Activated T-cell treated with anti-CD3 and anti-CD28 coated beads, Interleukin-2, amount 50 U/mL, for 4 hours (primary cell): ENCODE measurements at regions not wholly inside any gene's neighbourhood (a gene's known extent, or its start where the extent isn't known, plus 50 kb on each side); places are given as distances from the start of the nearest gene placed in this dataset.

Experiments used
- ATAC-seq, 2 donors: fragments of 200-7000 bp; cut with Tn5 transposase; one replicate each; pipeline ENCODE4 v1.10.0; 2021
- DNase-seq: peaks from one replicate; pipeline ENCODE4 v3.0.0-alpha.2; 2020
- H3K27me3 Mint-ChIP-seq: one replicate; pipeline ENCODE4 v1.8.0; 2021; ENCODE audit warnings: low read depth, mixed read lengths
- H3K36me3 Mint-ChIP-seq: one replicate; pipeline ENCODE4 v1.8.0; 2022; ENCODE audit warnings: mixed read lengths; ENCODE audit not compliant: insufficient read depth
- H3K4me1 Mint-ChIP-seq: one replicate; pipeline ENCODE4 v1.8.0; 2021; ENCODE audit warnings: low read depth, mixed read lengths
- H3K4me3 Mint-ChIP-seq: one replicate; pipeline ENCODE4 v1.8.0; 2021; ENCODE audit warnings: mild to moderate bottlenecking, moderate library complexity, mixed read lengths
- H3K9me3 Mint-ChIP-seq: one replicate; pipeline ENCODE4 v1.8.0; 2021; ENCODE audit warnings: mixed read lengths

GRCh38 chr4:178778496-178778895 lies 1336.3 kb upstream of the AGA start:
- Mint-ChIP-seq H3K36me3 (no peaks in the 10 kb centered on the region), H3K4me3 (no peak overlapping the region), H3K27me3 (no peaks in the 10 kb centered on the region), H3K4me1 (no peaks in the 10 kb centered on the region), H3K9me3 (peaks cover 10% of the 10 kb centered on the region)
- ATAC-seq (no peak), DNase-seq (no peak)

- Mint-ChIP-seq H3K27me3 (no peaks in the 10 kb centered on the region), H3K9me3 (peaks cover 18% of the 10 kb centered on the region), H3K4me3 (no peak overlapping the region), H3K36me3 (no peaks in the 10 kb centered on the region), H3K4me1 (no peaks in the 10 kb centered on the region)
- ATAC-seq (no peak), DNase-seq (no peak)
Measured at GRCh38 chr4:178781779-178782178, 1339.5 kb upstream of the AGA start.

DNA sequence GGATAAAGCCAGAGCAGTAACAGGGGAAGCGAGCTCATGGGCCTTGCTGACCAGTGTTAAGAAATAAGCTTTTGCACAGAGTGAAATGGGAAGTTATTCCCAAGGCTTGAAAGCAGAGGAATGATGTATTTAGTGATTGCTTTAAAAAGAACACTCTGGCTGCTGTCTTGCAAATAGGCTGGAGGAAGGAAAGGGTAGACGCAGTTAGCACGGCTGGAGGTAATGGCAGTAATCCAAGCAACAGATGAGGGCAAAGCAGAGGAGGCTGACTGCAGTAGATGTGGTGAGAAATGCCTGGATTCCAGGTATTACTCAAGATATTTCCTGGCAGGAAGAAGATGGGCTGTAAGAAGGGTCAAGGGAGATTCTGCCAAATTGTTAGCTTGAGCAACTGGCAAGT lies 1342.3 kb upstream of the AGA start:
- ATAC-seq (no peak), DNase-seq (no peak)
- no peak overlapping the region for H3K4me3 Mint-ChIP-seq
- H3K27me3 Mint-ChIP-seq: no peaks in the 10 kb centered on the region
- no peaks in the 10 kb centered on the region for H3K36me3 Mint-ChIP-seq
- H3K4me1 Mint-ChIP-seq: no peaks in the 10 kb centered on the region
- H3K9me3 Mint-ChIP-seq: peaks cover 12% of the 10 kb centered on the region

- Mint-ChIP-seq H3K9me3 (peaks cover 12% of the 10 kb centered on the region), H3K4me1 (no peaks in the 10 kb centered on the region), H3K27me3 (no peaks in the 10 kb centered on the region), H3K36me3 (no peaks in the 10 kb centered on the region), H3K4me3 (no peak overlapping the region)
- ATAC-seq (no peak), DNase-seq (no peak)
Measured at GRCh38 chr4:178789279-178789678, 1347.0 kb upstream of the AGA start.

GRCh38 chr4:178799204-178799603 lies 1357.0 kb upstream of the AGA start:
- DNase-seq (no peak), ATAC-seq (no peak)
- Mint-ChIP-seq H3K9me3 (peaks cover 9% of the 10 kb centered on the region), H3K4me1 (no peaks in the 10 kb centered on the region), H3K4me3 (no peak overlapping the region), H3K27me3 (no peaks in the 10 kb centered on the region), H3K36me3 (no peaks in the 10 kb centered on the region)

DNA sequence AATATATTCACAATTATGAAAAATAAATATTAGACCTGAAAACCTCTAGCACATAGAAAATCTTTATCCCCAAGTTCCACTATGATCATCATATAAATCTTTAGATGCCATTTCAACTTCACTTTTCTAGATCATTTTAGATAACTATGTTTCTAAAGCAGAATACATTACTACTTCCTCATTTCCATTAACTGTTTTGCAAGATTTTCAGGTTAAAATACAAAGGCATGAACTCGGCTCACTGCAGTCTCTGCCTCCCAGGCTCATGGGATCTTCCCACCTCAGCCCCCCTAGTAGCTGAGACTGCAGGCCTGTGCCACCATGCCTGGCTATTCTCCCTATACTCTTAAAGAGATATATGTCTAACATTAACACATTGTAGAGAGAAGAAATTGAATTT lies 1365.9 kb upstream of the AGA start:
- Mint-ChIP-seq H3K4me3 (no peak overlapping the region), H3K27me3 (no peaks in the 10 kb centered on the region), H3K4me1 (no peaks in the 10 kb centered on the region), H3K9me3 (peaks cover 5% of the 10 kb centered on the region), H3K36me3 (no peaks in the 10 kb centered on the region)
- ATAC-seq (no peak), DNase-seq (no peak)

- peaks cover 5% of the 10 kb centered on the region for H3K9me3 Mint-ChIP-seq
- no peak overlapping the region for H3K4me3 Mint-ChIP-seq
- ATAC-seq: no peak
- no peaks in the 10 kb centered on the region for H3K36me3 Mint-ChIP-seq
- no peak for DNase-seq
- H3K27me3 Mint-ChIP-seq: no peaks in the 10 kb centered on the region
- H3K4me1 Mint-ChIP-seq: no peaks in the 10 kb centered on the region
Measured at GRCh38 chr4:178809921-178810320, 1367.7 kb upstream of the AGA start.

- Mint-ChIP-seq H3K4me1 (no peaks in the 10 kb centered on the region), H3K4me3 (no peak overlapping the region), H3K36me3 (no peaks in the 10 kb centered on the region), H3K27me3 (no peaks in the 10 kb centered on the region), H3K9me3 (peaks cover 9% of the 10 kb centered on the region)
- DNase-seq (no peak), ATAC-seq (no peak)
Measured at GRCh38 chr4:178811356-178811755, 1369.1 kb upstream of the AGA start.

DNA sequence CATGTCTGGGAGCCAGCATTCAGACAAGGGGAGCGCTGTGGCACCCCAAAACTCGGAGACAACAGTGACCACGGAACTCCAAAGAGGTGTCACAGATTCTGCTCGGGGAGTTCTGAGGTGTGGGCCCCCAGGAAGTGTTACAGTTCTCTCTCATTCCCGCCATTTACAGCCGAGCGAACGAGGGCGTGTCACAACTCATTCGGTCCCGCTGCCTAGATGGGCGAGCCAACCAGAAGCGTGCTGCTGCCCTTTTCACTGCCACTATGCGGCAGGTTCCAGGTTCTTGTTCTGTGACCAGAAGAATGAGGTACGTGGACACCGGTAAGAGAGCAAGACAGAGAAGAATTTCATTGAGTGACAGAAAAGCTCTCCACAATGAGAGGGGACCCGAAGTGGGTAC lies 1370.6 kb upstream of the AGA start:
- no peaks in the 10 kb centered on the region for H3K36me3 Mint-ChIP-seq
- peaks cover 12% of the 10 kb centered on the region for H3K9me3 Mint-ChIP-seq
- DNase-seq: no peak
- no peaks in the 10 kb centered on the region for H3K27me3 Mint-ChIP-seq
- no peak overlapping the region for H3K4me3 Mint-ChIP-seq
- no peak for ATAC-seq
- no peaks in the 10 kb centered on the region for H3K4me1 Mint-ChIP-seq

GRCh38 chr4:178814908-178815307 lies 1372.7 kb upstream of the AGA start:
- ATAC-seq: no peak
- H3K27me3 Mint-ChIP-seq: no peaks in the 10 kb centered on the region

DNA sequence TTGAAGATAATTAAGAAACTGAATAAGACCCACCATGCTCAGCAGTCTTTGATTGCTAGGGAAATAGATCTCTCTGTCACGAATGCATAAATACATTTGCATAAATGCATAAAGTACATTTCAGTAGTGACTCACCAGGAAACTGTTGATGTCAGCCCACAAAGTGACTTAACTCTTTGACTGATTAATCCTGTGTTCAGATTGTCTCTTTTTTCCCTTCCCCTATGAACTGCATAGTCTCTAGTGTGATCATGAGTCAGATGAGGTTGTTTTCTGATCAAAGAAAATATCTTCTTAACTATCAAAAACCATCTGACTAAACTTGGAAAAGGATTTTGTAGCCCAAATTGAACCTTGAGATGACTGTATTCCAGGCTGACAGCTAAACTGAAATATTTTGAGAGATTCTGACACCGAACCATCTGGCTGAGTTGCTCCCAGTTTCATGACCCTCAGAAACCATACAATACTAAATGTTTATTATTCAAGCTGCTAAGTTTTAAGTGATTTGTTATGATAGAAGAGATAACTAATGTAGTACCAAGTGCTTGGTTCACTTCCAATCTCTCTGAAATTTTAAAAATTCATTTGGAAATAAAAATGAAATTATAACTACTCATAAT lies 1381.5 kb upstream of the AGA start:
- H3K9me3 Mint-ChIP-seq: peaks cover 20% of the 10 kb centered on the region
- no peaks in the 10 kb centered on the region for H3K36me3 Mint-ChIP-seq
- H3K27me3 Mint-ChIP-seq: no peaks in the 10 kb centered on the region
- H3K4me1 Mint-ChIP-seq: no peaks in the 10 kb centered on the region
- ATAC-seq (no peak), DNase-seq (no peak)
- no peak overlapping the region for H3K4me3 Mint-ChIP-seq

More at GRCh38 chr4:178814908-178815307, 1372.7 kb upstream of the AGA start:
- Mint-ChIP-seq H3K4me1 (no peaks in the 10 kb centered on the region), H3K9me3 (peaks cover 12% of the 10 kb centered on the region), H3K4me3 (no peak overlapping the region), H3K36me3 (no peaks in the 10 kb centered on the region)
- no peak for DNase-seq

GRCh38 chr4:178836865-178837264 lies 1394.6 kb upstream of the AGA start:
- H3K9me3 Mint-ChIP-seq: peaks cover 11% of the 10 kb centered on the region
- DNase-seq: no peak
- H3K4me3 Mint-ChIP-seq: no peak overlapping the region
- no peaks in the 10 kb centered on the region for H3K27me3 Mint-ChIP-seq
- H3K4me1 Mint-ChIP-seq: no peaks in the 10 kb centered on the region
- no peak for ATAC-seq
- no peaks in the 10 kb centered on the region for H3K36me3 Mint-ChIP-seq

DNA sequence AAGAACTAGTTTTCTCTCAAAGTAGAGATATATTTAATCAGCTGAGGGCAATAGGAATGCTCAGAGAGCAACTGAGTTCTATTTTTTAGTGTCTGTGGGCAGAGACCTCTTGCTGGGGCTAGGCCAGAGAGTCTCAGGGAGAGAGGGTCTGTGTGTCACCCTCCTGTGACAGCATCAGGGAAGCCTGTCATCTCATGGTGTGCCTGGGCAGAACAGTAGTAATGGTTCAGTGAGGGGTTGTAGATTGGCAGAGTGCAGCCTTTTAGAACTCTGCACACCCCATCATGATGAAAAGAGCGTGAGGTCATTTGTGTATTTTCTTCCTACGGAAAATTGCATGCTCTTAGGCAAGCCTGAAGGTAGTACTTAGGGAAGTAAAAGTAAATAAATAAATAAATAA lies 1396.5 kb upstream of the AGA start:
- Mint-ChIP-seq H3K27me3 (no peaks in the 10 kb centered on the region), H3K36me3 (no peaks in the 10 kb centered on the region), H3K9me3 (peaks cover 18% of the 10 kb centered on the region), H3K4me3 (no peak overlapping the region), H3K4me1 (no peaks in the 10 kb centered on the region)
- ATAC-seq: no peak
- DNase-seq: no peak

- ATAC-seq: no peak
- no peaks in the 10 kb centered on the region for H3K9me3 Mint-ChIP-seq
- DNase-seq: no peak
- H3K27me3 Mint-ChIP-seq: no peaks in the 10 kb centered on the region
- no peaks in the 10 kb centered on the region for H3K4me1 Mint-ChIP-seq
- no peak overlapping the region for H3K4me3 Mint-ChIP-seq
- no peaks in the 10 kb centered on the region for H3K36me3 Mint-ChIP-seq
Measured at GRCh38 chr4:178856139-178856800, 1414.0 kb upstream of the AGA start.

- Mint-ChIP-seq H3K36me3 (no peaks in the 10 kb centered on the region), H3K9me3 (no peaks in the 10 kb centered on the region), H3K4me3 (no peak overlapping the region), H3K27me3 (no peaks in the 10 kb centered on the region), H3K4me1 (no peaks in the 10 kb centered on the region)
- ATAC-seq: no peak
- no peak for DNase-seq
Measured at GRCh38 chr4:178871476-178871875, 1429.2 kb upstream of the AGA start.
